ENCODE measurements at regions not wholly inside any gene's neighbourhood (a gene's known extent, or its start where the extent isn't known, plus 50 kb on each side); places are given as distances from the start of the nearest gene placed in this dataset.

- no peaks in the 10 kb centered on the region for H3K27me3 Mint-ChIP-seq
- no peak overlapping the region for H3K27ac Mint-ChIP-seq
- DNase-seq (no peak), ATAC-seq (no peak)
- H3K4me3 Mint-ChIP-seq = no peak overlapping the region
- H3K4me1 Mint-ChIP-seq = no peaks in the 10 kb centered on the region
- peaks cover 4 to 25% of the 10 kb centered on the region in 2 donors for H3K9me3 Mint-ChIP-seq
These were observed 299.6 kb downstream of the MAP2K4 start for GRCh38 chr17:12320286-12320685.

- Mint-ChIP-seq H3K4me1 (no peaks in the 10 kb centered on the region), H3K9me3 (peaks cover 12 to 14% of the 10 kb centered on the region in 2 donors), H3K4me3 (no peak overlapping the region), H3K27ac (no peak overlapping the region), H3K27me3 (no peaks in the 10 kb centered on the region)
- no peak for ATAC-seq
- DNase-seq = no peak
These were observed 307.5 kb downstream of the MAP2K4 start for GRCh38 chr17:12328204-12328603.

- DNase-seq (no peak), ATAC-seq (no peak)
- no peak overlapping the region for H3K27ac Mint-ChIP-seq
- peaks cover 12% of the 10 kb centered on the region in 2 donors for H3K9me3 Mint-ChIP-seq
- H3K27me3 Mint-ChIP-seq = no peaks in the 10 kb centered on the region
- H3K4me1 Mint-ChIP-seq = no peaks in the 10 kb centered on the region
- no peak overlapping the region for H3K4me3 Mint-ChIP-seq
These were observed 309.8 kb downstream of the MAP2K4 start for GRCh38 chr17:12330456-12330855.

GRCh38 chr17:12341328-12341727 is 320.7 kb downstream of the MAP2K4 start:
- peaks cover 5% of the 10 kb centered on the region for H3K27me3 Mint-ChIP-seq
- H3K4me3 Mint-ChIP-seq = no peak overlapping the region
- no peaks in the 10 kb centered on the region for H3K4me1 Mint-ChIP-seq
- ATAC-seq (no peak), DNase-seq (no peak)
- no peak overlapping the region for H3K27ac Mint-ChIP-seq
- peaks cover 5 to 7% of the 10 kb centered on the region in 2 donors for H3K9me3 Mint-ChIP-seq

- Mint-ChIP-seq H3K27me3 (peaks cover 5% of the 10 kb centered on the region), H3K4me1 (no peaks in the 10 kb centered on the region), H3K4me3 (no peak overlapping the region), H3K27ac (peak overlapping the region in 1 of 2 donors; percentile 22), H3K9me3 (peaks cover under 1 to 7% of the 10 kb centered on the region in 2 donors)
- ATAC-seq (no peak), DNase-seq (no peak)
These were observed 321.5 kb downstream of the MAP2K4 start for GRCh38 chr17:12342161-12342560.

- H3K27ac Mint-ChIP-seq = no peak overlapping the region
- ATAC-seq = no peak
- peaks cover 0 to 7% of the 10 kb centered on the region in 2 donors for H3K9me3 Mint-ChIP-seq
- peaks cover 5% of the 10 kb centered on the region for H3K27me3 Mint-ChIP-seq
- H3K4me1 Mint-ChIP-seq = no peaks in the 10 kb centered on the region
- no peak overlapping the region for H3K4me3 Mint-ChIP-seq
- no peak for DNase-seq
These were observed 322.1 kb downstream of the MAP2K4 start for GRCh38 chr17:12342609-12343435.

- DNase-seq = no peak
- H3K9me3 Mint-ChIP-seq = peaks cover 8 to 14% of the 10 kb centered on the region in 2 donors
- H3K27me3 Mint-ChIP-seq = peaks cover 4% of the 10 kb centered on the region
These were observed 317.2 kb upstream of the MYOCD start for GRCh38 chr17:12348476-12348875.

GRCh38 chr17:12349297-12349696 is 316.4 kb upstream of the MYOCD start:
- Mint-ChIP-seq H3K4me1 (no peaks in the 10 kb centered on the region), H3K27me3 (no peaks in the 10 kb centered on the region), H3K4me3 (no peak overlapping the region), H3K9me3 (peaks cover 6 to 14% of the 10 kb centered on the region in 2 donors), H3K27ac (no peak overlapping the region)
- ATAC-seq (no peak), DNase-seq (no peak)

More at GRCh38 chr17:12348476-12348875, 317.2 kb upstream of the MYOCD start:
- H3K4me3 Mint-ChIP-seq = no peak overlapping the region
- no peak for ATAC-seq
- H3K27ac Mint-ChIP-seq = no peak overlapping the region
- H3K4me1 Mint-ChIP-seq = no peaks in the 10 kb centered on the region

GRCh38 chr17:12352127-12352526 is 313.6 kb upstream of the MYOCD start:
- Mint-ChIP-seq H3K9me3 (peaks cover 11 to 33% of the 10 kb centered on the region in 2 donors), H3K4me3 (no peak overlapping the region), H3K27ac (no peak overlapping the region), H3K4me1 (no peaks in the 10 kb centered on the region), H3K27me3 (no peaks in the 10 kb centered on the region)
- ATAC-seq (no peak), DNase-seq (no peak)

GRCh38 chr17:12357600-12357999 is 308.1 kb upstream of the MYOCD start:
- DNase-seq (no peak), ATAC-seq (no peak)
- H3K27me3 Mint-ChIP-seq = peaks cover 6% of the 10 kb centered on the region
- peaks cover 10 to 18% of the 10 kb centered on the region in 2 donors for H3K9me3 Mint-ChIP-seq
- H3K4me1 Mint-ChIP-seq = no peaks in the 10 kb centered on the region
- H3K4me3 Mint-ChIP-seq = no peak overlapping the region
- no peak overlapping the region for H3K27ac Mint-ChIP-seq

- ATAC-seq = no peak
- Mint-ChIP-seq H3K9me3 (peaks cover 16 to 26% of the 10 kb centered on the region in 2 donors), H3K27ac (no peak overlapping the region)
These were observed 307.2 kb upstream of the MYOCD start for GRCh38 chr17:12358477-12358876.

GRCh38 chr17:12362853-12363455 is 302.7 kb upstream of the MYOCD start:
- ATAC-seq (no peak), DNase-seq (no peak)
- H3K4me3 Mint-ChIP-seq = no peak overlapping the region
- H3K9me3 Mint-ChIP-seq = peaks cover 9 to 15% of the 10 kb centered on the region in 2 donors
- H3K4me1 Mint-ChIP-seq = no peaks in the 10 kb centered on the region
- H3K27ac Mint-ChIP-seq = no peak overlapping the region
- H3K27me3 Mint-ChIP-seq = peaks cover 6% of the 10 kb centered on the region

More at GRCh38 chr17:12358477-12358876, 307.2 kb upstream of the MYOCD start:
- Mint-ChIP-seq H3K27me3 (peaks cover 6% of the 10 kb centered on the region), H3K4me1 (no peaks in the 10 kb centered on the region), H3K4me3 (no peak overlapping the region)
- no peak for DNase-seq

- ATAC-seq (no peak), DNase-seq (no peak)
- H3K4me3 Mint-ChIP-seq = no peak overlapping the region
- H3K9me3 Mint-ChIP-seq = peaks cover 11 to 15% of the 10 kb centered on the region in 2 donors
- H3K4me1 Mint-ChIP-seq = no peaks in the 10 kb centered on the region
- no peaks in the 10 kb centered on the region for H3K27me3 Mint-ChIP-seq
- H3K27ac Mint-ChIP-seq = no peak overlapping the region
These were observed 299.9 kb upstream of the MYOCD start for GRCh38 chr17:12365805-12366204.

- Mint-ChIP-seq H3K27ac (no peak overlapping the region), H3K27me3 (no peaks in the 10 kb centered on the region), H3K4me1 (no peaks in the 10 kb centered on the region), H3K9me3 (peaks cover 3 to 5% of the 10 kb centered on the region in 2 donors), H3K4me3 (no peak overlapping the region)
- no peak for ATAC-seq
- DNase-seq = no peak
These were observed 296.6 kb upstream of the MYOCD start for GRCh38 chr17:12369065-12369464.

- H3K27me3 Mint-ChIP-seq = no peaks in the 10 kb centered on the region
- no peak overlapping the region for H3K4me3 Mint-ChIP-seq
- DNase-seq (no peak), ATAC-seq (no peak)
- H3K4me1 Mint-ChIP-seq = no peaks in the 10 kb centered on the region
- H3K9me3 Mint-ChIP-seq = peaks cover 15 to 18% of the 10 kb centered on the region in 2 donors
- no peak overlapping the region for H3K27ac Mint-ChIP-seq
These were observed 289.4 kb upstream of the MYOCD start for GRCh38 chr17:12376276-12376675.

GRCh38 chr17:12386225-12386624 is 279.5 kb upstream of the MYOCD start:
- DNase-seq (no peak), ATAC-seq (no peak)
- H3K4me3 Mint-ChIP-seq = no peak overlapping the region
- H3K27ac Mint-ChIP-seq = no peak overlapping the region
- peaks cover 0 to 1% of the 10 kb centered on the region in 2 donors for H3K9me3 Mint-ChIP-seq
- H3K27me3 Mint-ChIP-seq = no peaks in the 10 kb centered on the region
- no peaks in the 10 kb centered on the region for H3K4me1 Mint-ChIP-seq
